HCT116 (cell line): ENCODE measurements at regions not wholly inside any gene's neighbourhood (a gene's known extent, or its start where the extent isn't known, plus 50 kb on each side); places are given as distances from the start of the nearest gene placed in this dataset.

Experiments used
- ATAC-seq: fragments of 200-7000 bp; cut with Tn5 transposase; 2 replicates; pipeline ENCODE4 v1.9.1; 2020; ENCODE audit warnings: mild to moderate bottlenecking, moderate library complexity
- BruUV-seq: library from RNA; stranded (reverse); fragments of 400-500 nt; replicated peaks from 2 replicates; lab custom pipeline; 2021; lab: Mats Ljungman, UMichigan
- CTCF ChIA-PET: fragments of 300-600 bp; sonication (Branson Sonifier 250); formaldehyde crosslinking; loops from one replicate; lab custom pipeline; 2021; ENCODE audit warnings: antibody characterized with exemption; lab: Charles Lee
- POLR2A ChIA-PET: fragments of 300-600, 350-600 bp; sonication (Branson Sonifier 250); formaldehyde crosslinking; loops from one replicate; lab custom pipeline; 2021; ENCODE audit warnings: antibody characterized with exemption; lab: Charles Lee
- RAD21 ChIA-PET, 2 experiments: fragments of 300-600 bp; sonication (Branson Sonifier 250); formaldehyde crosslinking; loops; one replicate each; lab custom pipeline; 2023; ENCODE audit warnings: low total read pairs in 2 of 2; ENCODE audit not compliant: uncharacterized antibody in 2 of 2, unreplicated experiment in 2 of 2, low non-redundant PET in 1 of 2; lab: Charles Lee
- DNase-seq: peaks from one replicate; pipeline ENCODE4 v3.0.0-alpha.2; 2010; ENCODE audit warnings: low read depth, low spot score
- H2AFZ ChIP-seq: fragments of 200-600 bp; shearing (Covaris generic), sonication (generic); 2 replicates; pipeline ENCODE4 v1.6.1; 2017; ENCODE audit warnings: low read depth, mixed run types, mixed read lengths, antibody characterized with exemption, low read length; ENCODE audit not compliant: poor library complexity, severe bottlenecking
- H3K27ac ChIP-seq: 2 replicates; pipeline ENCODE4 v1.5.1; 2012; ENCODE audit warnings: low read depth, low read length
- H3K27me3 ChIP-seq: fragments of 200-600 bp; sonication (generic); 2 replicates; pipeline ENCODE4 v1.6.1; 2016; ENCODE audit warnings: mixed run types, low read length, mixed read lengths; ENCODE audit not compliant: insufficient read depth
- H3K36me3 ChIP-seq, 2 experiments: fragments of 200-500 bp in 1 of 2; fragments of 200-600 bp in 1 of 2; sonication (Bioruptor generic) in 1 of 2; sonication (generic) in 1 of 2; 2 replicates each; pipeline versions ENCODE4 v1.5.1 to v1.6.1; 2014 to 2016; ENCODE audit warnings: low read length in 2 of 2, inconsistent platforms in 1 of 2, mixed read lengths in 1 of 2, mixed run types in 1 of 2; ENCODE audit not compliant: insufficient read depth in 2 of 2, control insufficient read depth in 1 of 2
- H3K4me1 ChIP-seq, 2 experiments: fragments of 200-600 bp in 1 of 2; sonication (generic) in 1 of 2; 2 replicates each; pipeline versions ENCODE4 v1.5.1 to v1.6.1; 2012 to 2017; ENCODE audit warnings: low read length in 2 of 2, inconsistent platforms in 1 of 2, mild to moderate bottlenecking in 1 of 2, mixed read lengths in 1 of 2, mixed run types in 1 of 2, moderate library complexity in 1 of 2; ENCODE audit not compliant: insufficient read depth in 2 of 2, control insufficient read depth in 1 of 2
- H3K4me2 ChIP-seq: fragments of 200-600 bp; sonication (generic); 2 replicates; pipeline ENCODE4 v1.6.1; 2017; ENCODE audit warnings: mixed run types, low read length, mixed read lengths
- H3K4me3 ChIP-seq, 2 experiments: fragments of 200-600 bp in 1 of 2; sonication (generic) in 1 of 2; replicated peaks in 1 of 2; 2 replicates each; pipeline ENCODE4 v1.5.1; 2011 to 2016; ENCODE audit warnings: low read length in 2 of 2, control low read depth in 1 of 2, low read depth in 1 of 2, mild to moderate bottlenecking in 1 of 2, mixed read lengths in 1 of 2, mixed run types in 1 of 2
- H3K79me2 ChIP-seq: fragments of 200-600 bp; sonication (generic); 2 replicates; pipeline ENCODE4 v1.6.1; 2017; ENCODE audit warnings: mild to moderate bottlenecking, mixed run types, low read length, moderate library complexity, mixed read lengths; ENCODE audit not compliant: insufficient read depth
- H3K9ac ChIP-seq: fragments of 200-600 bp; sonication (generic); 2 replicates; pipeline ENCODE4 v1.6.1; 2016; ENCODE audit warnings: low read length, mixed read lengths
- H3K9me2 ChIP-seq: fragments of 200-600 bp; sonication (generic), shearing (Covaris generic); 2 replicates; pipeline ENCODE4 v1.6.1; 2017; ENCODE audit warnings: mixed run types, mild to moderate bottlenecking, moderate library complexity; ENCODE audit not compliant: insufficient read depth
- H3K9me3 ChIP-seq, 2 experiments: fragments of 200-500 bp in 1 of 2; fragments of 200-600 bp in 1 of 2; sonication (Bioruptor generic) in 1 of 2; sonication (generic) in 1 of 2; 2 replicates each; pipeline ENCODE4 v1.6.1; 2014 to 2017; ENCODE audit warnings: low read length in 2 of 2, mixed read lengths in 2 of 2, inconsistent platforms in 1 of 2, low read depth in 1 of 2, mild to moderate bottlenecking in 1 of 2, mixed run types in 1 of 2, moderate library complexity in 1 of 2; ENCODE audit not compliant: control insufficient read depth in 1 of 2, insufficient read depth in 1 of 2
- H4K20me1 ChIP-seq: fragments of 200-600 bp; sonication (generic), shearing (Covaris generic); 2 replicates; pipeline ENCODE4 v1.6.1; 2017; ENCODE audit warnings: mixed run types, mild to moderate bottlenecking, moderate library complexity; ENCODE audit not compliant: insufficient read depth
- CEBPB ChIP-seq: IDR thresholded peaks from 2 replicates; pipeline ENCODE4 v1.6.1; 2012; ENCODE audit warnings: low read depth
- ELF1 ChIP-seq: IDR thresholded peaks from 2 replicates; pipeline ENCODE4 v1.6.1; 2012; ENCODE audit warnings: low read depth, borderline replicate concordance
- EZH2 ChIP-seq: fragments of 200-600 bp; sonication (generic); IDR thresholded peaks from 2 replicates; pipeline ENCODE4 v1.6.1; 2017; ENCODE audit warnings: antibody characterized with exemption, mixed run types
- FOSL1 ChIP-seq: IDR thresholded peaks from 2 replicates; pipeline ENCODE4 v1.6.1; 2012; ENCODE audit warnings: low read depth
- POLR2A ChIP-seq: IDR thresholded peaks from 2 replicates; pipeline ENCODE4 v1.7.0; 2011; ENCODE audit warnings: borderline replicate concordance; ENCODE audit not compliant: insufficient read depth, insufficient read length; ENCODE audit errors: extremely low read depth
- SIN3A ChIP-seq: IDR thresholded peaks from 2 replicates; pipeline ENCODE4 v1.6.1; 2012; ENCODE audit warnings: low read depth
- SP1 ChIP-seq: IDR thresholded peaks from 2 replicates; pipeline ENCODE4 v1.6.1; 2012; ENCODE audit warnings: low read depth
- YY1 ChIP-seq: IDR thresholded peaks from 2 replicates; pipeline ENCODE4 v1.6.1; 2011; ENCODE audit warnings: low read length, low read depth, moderate library complexity, mild to moderate bottlenecking; ENCODE audit not compliant: insufficient replicate concordance; ENCODE audit errors: extremely low read depth
- ZFX ChIP-seq: fragments of 450-650 bp; IDR thresholded peaks from 2 replicates; pipeline ENCODE4 v1.6.1; 2017
- ZNF274 ChIP-seq: fragments of 200-500 bp; sonication (Bioruptor generic); IDR thresholded peaks from 2 replicates; pipeline ENCODE4 v1.6.1; 2014; ENCODE audit warnings: mild to moderate bottlenecking, low read depth, low read length, inconsistent platforms
- intact Hi-C: fragments of 100-400 bp; cut with micrococcal nuclease; formaldehyde crosslinking; loops from 2 replicates; pipeline ENCODE4 v1.10.0; 2022
- TF ChIP-seq, protein P1 (sequence below): IDR thresholded peaks from 2 replicates; pipeline ENCODE4 v1.6.1; 2012

DNA sequence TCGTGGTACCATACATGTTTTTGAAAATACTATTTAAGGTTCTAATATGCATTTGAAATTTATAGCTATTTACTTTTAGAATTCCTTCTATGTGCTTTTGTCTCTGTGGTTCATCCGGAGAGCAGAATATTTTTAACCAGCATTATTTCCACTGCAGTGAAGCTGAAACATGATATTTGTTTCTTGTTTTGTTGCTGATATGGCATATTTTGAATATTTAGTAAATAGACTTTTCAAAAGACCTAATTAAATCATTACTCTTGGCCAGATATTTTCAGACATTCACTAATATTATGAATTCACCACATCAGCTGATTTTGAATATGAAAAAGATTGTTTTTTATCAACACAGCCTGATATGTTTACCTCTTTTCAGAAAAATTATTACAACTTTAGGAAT is 87.0 kb downstream of the FAT4 start:
- no peaks in the 10 kb centered on the region for H3K4me1 ChIP-seq
- no peaks in the 10 kb centered on the region for H3K27me3 ChIP-seq
- no peak for ATAC-seq
- CTCF ChIA-PET: no interaction called here
- H3K4me2 ChIP-seq: no peak overlapping the region
- H3K27ac ChIP-seq: no peak overlapping the region
- no peaks in the 10 kb centered on the region for H3K79me2 ChIP-seq
- no peaks in the 10 kb centered on the region for H3K9me3 ChIP-seq
- H2AFZ ChIP-seq: no peak overlapping the region
- H3K9me2 ChIP-seq: no peaks in the 10 kb centered on the region; the same call in 1 of the 2 replicates
- H3K9ac ChIP-seq: no peak overlapping the region
- POLR2A ChIA-PET: no interaction called here
- TF ChIP-seq ZFX: no peak
- RAD21 ChIA-PET: no interaction called here
- no peaks in the 10 kb centered on the region for H3K36me3 ChIP-seq
- BruUV-seq: no TSS peak
- intact Hi-C loops: no loop called here
- no peak overlapping the region for H3K4me3 ChIP-seq
- no peaks in the 10 kb centered on the region for H4K20me1 ChIP-seq
- DNase-seq: no peak

DNA sequence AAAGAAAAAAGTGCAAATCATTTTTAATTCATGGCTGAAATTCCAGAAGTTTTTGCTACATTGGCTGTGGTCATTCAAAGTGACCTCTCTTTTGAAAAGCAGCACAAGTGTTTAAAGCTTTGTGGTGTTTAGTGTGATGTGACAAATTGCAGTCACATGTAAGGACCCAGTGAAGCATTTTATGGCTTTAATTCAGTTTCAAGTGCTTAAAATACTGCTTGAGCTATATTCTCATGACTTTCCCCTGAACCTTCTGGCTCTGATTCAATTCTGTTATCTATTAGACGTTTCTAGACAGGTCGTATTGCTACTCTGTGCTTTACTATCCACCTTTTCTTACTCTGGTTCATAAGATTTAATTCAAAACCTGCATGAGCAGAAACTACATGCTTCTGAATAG is 105.8 kb downstream of the FAT4 start:
- ChIA-PET POLR2A (no interaction called here), CTCF (no interaction called here), RAD21 (no interaction called here)
- H3K79me2 ChIP-seq: no peaks in the 10 kb centered on the region
- H3K27ac ChIP-seq: no peak overlapping the region
- no peak overlapping the region for H3K9ac ChIP-seq
- ATAC-seq (no peak), DNase-seq (no peak)
- H4K20me1 ChIP-seq: no peaks in the 10 kb centered on the region
- H3K9me3 ChIP-seq: peaks cover 0 to 5% of the 10 kb centered on the region in 2 experiments; a peak in 1 of 4 replicates
- H3K36me3 ChIP-seq: no peaks in the 10 kb centered on the region
- no peak overlapping the region for H2AFZ ChIP-seq
- H3K9me2 ChIP-seq: no peaks in the 10 kb centered on the region
- H3K4me3 ChIP-seq: no peak overlapping the region
- no peaks in the 10 kb centered on the region for H3K4me1 ChIP-seq
- TF ChIP-seq ZNF274 (no peak), EZH2 (no peak), SP1 (no peak), FOSL1 (no peak), SIN3A (no peak), CEBPB (no peak), ZFX (no peak), ELF1 (no peak), POLR2A (no peak), YY1 (no peak)
- TF ChIP-seq, protein P1, sequence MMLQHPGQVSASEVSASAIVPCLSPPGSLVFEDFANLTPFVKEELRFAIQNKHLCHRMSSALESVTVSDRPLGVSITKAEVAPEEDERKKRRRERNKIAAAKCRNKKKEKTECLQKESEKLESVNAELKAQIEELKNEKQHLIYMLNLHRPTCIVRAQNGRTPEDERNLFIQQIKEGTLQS: no peak
- H3K4me2 ChIP-seq: no peak overlapping the region
- H3K27me3 ChIP-seq: no peaks in the 10 kb centered on the region
- intact Hi-C loops: no loop called here
- BruUV-seq: no TSS peak
